Spleen (tissue), 11 donors: ENCODE measurements at regions not wholly inside any gene's neighbourhood (a gene's known extent, or its start where the extent isn't known, plus 50 kb on each side); places are given as distances from the start of the nearest gene placed in this dataset.

ENCODE experiments used
- DNase-seq: peaks from one replicate; pipeline ENCODE4 v3.0.0-alpha.2; 2020
- H3K27ac ChIP-seq, 8 donors: fragments of 200-600 bp; sonication (generic) in 7 of 8; 1 replicate in 4 of 8; 2 replicates in 4 of 8; pipeline versions ENCODE4 v1.5.0 to v1.8.0; 2016 to 2021; ENCODE audit warnings: inconsistent platforms in 4 of 8, mild to moderate bottlenecking in 4 of 8, moderate library complexity in 1 of 8
- H3K27me3 ChIP-seq, 7 donors: fragments of 200-600 bp; sonication (generic) in 6 of 7; replicated peaks in 1 of 7; 1 replicate in 4 of 7; 2 replicates in 3 of 7; pipeline versions ENCODE4 v1.5.0 to v1.8.0; 2016 to 2021; ENCODE audit warnings: inconsistent platforms in 3 of 7, mild to moderate bottlenecking in 1 of 7
- H3K36me3 ChIP-seq, 6 donors: fragments of 200-600 bp; sonication (generic) in 5 of 6; 1 replicate in 4 of 6; 2 replicates in 2 of 6; pipeline versions ENCODE4 v1.5.0 to v1.8.0; 2016 to 2021; ENCODE audit warnings: inconsistent platforms in 2 of 6
- H3K4me1 ChIP-seq, 6 donors: fragments of 200-600 bp; sonication (generic) in 5 of 6; 1 replicate in 3 of 6; 2 replicates in 3 of 6; pipeline versions ENCODE4 v1.5.0 to v1.8.0; 2016 to 2021; ENCODE audit warnings: inconsistent platforms in 3 of 6
- H3K4me3 ChIP-seq, 8 donors: fragments of 200-600 bp; sonication (generic) in 7 of 8; 1 replicate in 4 of 8; 2 replicates in 4 of 8; pipeline versions ENCODE4 v1.5.0 to v1.8.0; 2016 to 2021; ENCODE audit warnings: inconsistent platforms in 4 of 8, mild to moderate bottlenecking in 4 of 8, moderate library complexity in 2 of 8
- H3K9me3 ChIP-seq, 8 donors: fragments of 200-600 bp; sonication (generic) in 7 of 8; 1 replicate in 4 of 8; 2 replicates in 4 of 8; pipeline versions ENCODE4 v1.5.0 to v1.8.0; 2016 to 2021; ENCODE audit warnings: inconsistent platforms in 4 of 8
- CTCF ChIP-seq, 11 experiments: fragments of 200-600 bp in 7 of 11; fragments of 450-650 bp in 4 of 11; sonication (generic) in 4 of 11; IDR thresholded peaks in 8 of 11; conservative IDR thresholded peaks in 3 of 11; 1 replicate in 7 of 11; 2 replicates in 4 of 11; pipeline versions ENCODE4 v1.4.0 to v1.8.0; 2016 to 2021; ENCODE audit warnings: antibody characterized with exemption in 11 of 11, inconsistent platforms in 4 of 11, mild to moderate bottlenecking in 1 of 11
- POLR2A ChIP-seq, 3 donors: fragments of 450-650 bp; IDR thresholded peaks; one replicate each; pipeline ENCODE4 v1.5.1; 2017; ENCODE audit warnings: antibody characterized with exemption in 3 of 3, mild to moderate bottlenecking in 1 of 3
- POLR2AphosphoS5 ChIP-seq, 3 donors: sonication (generic); formaldehyde crosslinking; IDR thresholded peaks; one replicate each; pipeline ENCODE4 v1.5.1; 2017; ENCODE audit warnings: antibody characterized with exemption in 3 of 3
- WGBS, 5 donors: extraction: QIAGEN DNeasy Blood & Tissue Kit in 3 of 5; methylation state at CpG; one replicate each; pipeline versions ENCODE4 v1.1.5 to v1.1.7; 2013 to 2018; 5-methylcytosine and 5-hydroxymethylcytosine counted together
- intact Hi-C: fragments of 100-400 bp; cut with DNase I; formaldehyde crosslinking; loops from one replicate; pipeline ENCODE4 v1.15.0; 2023; ENCODE audit warnings: low total_unique reads
- donor health status: healthy with polysubstance abuse.
- donor health status: DM: no; HTN: no; CAD: no; lungs with moderate emphysema.
- donor health status: DM: no; HTN: no; CAD: no.
- donor health status: Bipolar disorder and iron deficiency.
- donor health status: healthy.
- donor health status: DM: no; HTN: no; CAD: no.
- donor health status: DM: yes; HTN: yes; CAD: no.

GRCh38 chr1:37162059-37162458 is 127.7 kb upstream of the GRIK3 start:
- Histone ChIP-seq H3K27me3 (peaks cover 0 to 10% (median 0%) of the 10 kb centered on the region in 7 donors), H3K4me3 (no peak overlapping the region), H3K27ac (no peak overlapping the region), H3K4me1 (no peaks in the 10 kb centered on the region), H3K36me3 (no peaks in the 10 kb centered on the region), H3K9me3 (peaks cover 4 to 47% (median 36%) of the 10 kb centered on the region in 8 donors)
- intact Hi-C loops: no loop called here
- DNase-seq: no peak
- TF ChIP-seq CTCF (IDR thresholded peaks at IDR 0.05 in 8 of 11, conservative IDR thresholded peaks at IDR 0.05 in 3 of 11) (no peak), POLR2AphosphoS5 (IDR thresholded peaks at IDR 0.05) (no peak), POLR2A (IDR thresholded peaks at IDR 0.05) (no peak)

GRCh38 chr1:37166005-37166404 is 131.7 kb upstream of the GRIK3 start:
- no peak for DNase-seq
- peaks cover 0 to 18% (median 0%) of the 10 kb centered on the region in 7 donors for H3K27me3 ChIP-seq
- no peak for TF ChIP-seq CTCF (IDR thresholded peaks at IDR 0.05 in 8 of 11, conservative IDR thresholded peaks at IDR 0.05 in 3 of 11)
- no peak for TF ChIP-seq POLR2A (IDR thresholded peaks at IDR 0.05)
- no peak for TF ChIP-seq POLR2AphosphoS5 (IDR thresholded peaks at IDR 0.05)
- H3K9me3 ChIP-seq: peaks cover 4 to 50% (median 32%) of the 10 kb centered on the region in 8 donors
- H3K36me3 ChIP-seq: no peaks in the 10 kb centered on the region
- no peak overlapping the region for H3K27ac ChIP-seq
- intact Hi-C loops: no loop called here
- WGBS, 5 donors: 94 to 99% (median 95%) methylated on average over 2 of the region's 2 CpGs
- H3K4me1 ChIP-seq: no peaks in the 10 kb centered on the region
- H3K4me3 ChIP-seq: no peak overlapping the region

GRCh38 chr1:37167479-37167878 is 133.2 kb upstream of the GRIK3 start:
- Histone ChIP-seq H3K9me3 (peaks cover 4 to 38% (median 23%) of the 10 kb centered on the region in 8 donors), H3K36me3 (no peaks in the 10 kb centered on the region), H3K27me3 (peaks cover 0 to 30% (median 0%) of the 10 kb centered on the region in 7 donors), H3K4me1 (no peaks in the 10 kb centered on the region), H3K27ac (no peak overlapping the region), H3K4me3 (no peak overlapping the region)
- TF ChIP-seq POLR2AphosphoS5 (IDR thresholded peaks at IDR 0.05) (no peak), POLR2A (IDR thresholded peaks at IDR 0.05) (no peak), CTCF (IDR thresholded peaks at IDR 0.05 in 8 of 11, conservative IDR thresholded peaks at IDR 0.05 in 3 of 11) (no peak)
- 87 to 95% (median 90%) methylated on average over 1 of the region's 1 CpG for WGBS, 5 donors
- DNase-seq: no peak
- intact Hi-C loops: no loop called here

GRCh38 chr1:37169241-37169640 is 134.9 kb upstream of the GRIK3 start:
- DNase-seq: no peak
- no peaks in the 10 kb centered on the region for H3K36me3 ChIP-seq
- WGBS, 5 donors: 56 to 68% (median 64%) methylated on average over 2 of the region's 2 CpGs
- peaks cover 4 to 28% (median 15%) of the 10 kb centered on the region in 8 donors for H3K9me3 ChIP-seq
- H3K27me3 ChIP-seq: peaks cover 0 to 43% (median 0%) of the 10 kb centered on the region in 7 donors
- intact Hi-C loops: no loop called here
- H3K4me1 ChIP-seq: no peaks in the 10 kb centered on the region
- no peak overlapping the region for H3K27ac ChIP-seq
- H3K4me3 ChIP-seq: no peak overlapping the region
- TF ChIP-seq POLR2AphosphoS5 (IDR thresholded peaks at IDR 0.05): no peak
- TF ChIP-seq POLR2A (IDR thresholded peaks at IDR 0.05): no peak
- TF ChIP-seq CTCF (IDR thresholded peaks at IDR 0.05 in 8 of 11, conservative IDR thresholded peaks at IDR 0.05 in 3 of 11): no peak
